ENCODE measurements at regions not wholly inside any gene's neighbourhood (a gene's known extent, or its start where the extent isn't known, plus 50 kb on each side); places are given as distances from the start of the nearest gene placed in this dataset.

GRCh38 chr5:154603011-154603410, 125.0 kb upstream of the HAND1 start:
- TF ChIP-seq, protein P1, sequence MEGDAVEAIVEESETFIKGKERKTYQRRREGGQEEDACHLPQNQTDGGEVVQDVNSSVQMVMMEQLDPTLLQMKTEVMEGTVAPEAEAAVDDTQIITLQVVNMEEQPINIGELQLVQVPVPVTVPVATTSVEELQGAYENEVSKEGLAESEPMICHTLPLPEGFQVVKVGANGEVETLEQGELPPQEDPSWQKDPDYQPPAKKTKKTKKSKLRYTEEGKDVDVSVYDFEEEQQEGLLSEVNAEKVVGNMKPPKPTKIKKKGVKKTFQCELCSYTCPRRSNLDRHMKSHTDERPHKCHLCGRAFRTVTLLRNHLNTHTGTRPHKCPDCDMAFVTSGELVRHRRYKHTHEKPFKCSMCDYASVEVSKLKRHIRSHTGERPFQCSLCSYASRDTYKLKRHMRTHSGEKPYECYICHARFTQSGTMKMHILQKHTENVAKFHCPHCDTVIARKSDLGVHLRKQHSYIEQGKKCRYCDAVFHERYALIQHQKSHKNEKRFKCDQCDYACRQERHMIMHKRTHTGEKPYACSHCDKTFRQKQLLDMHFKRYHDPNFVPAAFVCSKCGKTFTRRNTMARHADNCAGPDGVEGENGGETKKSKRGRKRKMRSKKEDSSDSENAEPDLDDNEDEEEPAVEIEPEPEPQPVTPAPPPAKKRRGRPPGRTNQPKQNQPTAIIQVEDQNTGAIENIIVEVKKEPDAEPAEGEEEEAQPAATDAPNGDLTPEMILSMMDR (conservative IDR thresholded peaks at IDR 0.05; ENCODE audit: low read length): no peak
- TF ChIP-seq EZH2phosphoT487 (IDR thresholded peaks at IDR 0.05; ENCODE audit: borderline replicate concordance, low read depth, low read length): no peak

Data from OCI-LY7 (cell line).